Loucy (cell line): ENCODE measurements at regions not wholly inside any gene's neighbourhood (a gene's known extent, or its start where the extent isn't known, plus 50 kb on each side); places are given as distances from the start of the nearest gene placed in this dataset.

Experiments used
- H2AFZ ChIP-seq: fragments of 200-600 bp; sonication (generic); 2 replicates; pipeline ENCODE4 v1.6.0; 2016; ENCODE audit warnings: antibody characterized with exemption, mild to moderate bottlenecking, low read length, moderate library complexity
- H3F3A ChIP-seq: fragments of 200-600 bp; 2 replicates; pipeline ENCODE4 v1.6.0; 2016; ENCODE audit warnings: antibody characterized with exemption, low read depth, mild to moderate bottlenecking
- H3K27me3 ChIP-seq: fragments of 200-600 bp; sonication (generic); 2 replicates; pipeline ENCODE4 v1.6.1; 2014; ENCODE audit warnings: low read length, mild to moderate bottlenecking; ENCODE audit not compliant: insufficient read depth, poor library complexity, severe bottlenecking
- H3K36me3 ChIP-seq: fragments of 200-600 bp; sonication (generic); 2 replicates; pipeline ENCODE4 v1.6.1; 2016; ENCODE audit warnings: low read length; ENCODE audit not compliant: insufficient read depth
- H3K4me1 ChIP-seq: fragments of 200-600 bp; sonication (generic); 2 replicates; pipeline ENCODE4 v1.5.1; 2014; ENCODE audit warnings: low read length, mild to moderate bottlenecking; ENCODE audit not compliant: insufficient read depth, poor library complexity, severe bottlenecking
- H3K4me2 ChIP-seq: fragments of 200-600 bp; sonication (generic); 2 replicates; pipeline ENCODE4 v1.6.0; 2014; ENCODE audit warnings: antibody characterized with exemption, low read length, low read depth, mild to moderate bottlenecking; ENCODE audit not compliant: poor library complexity, severe bottlenecking
- H3K4me3 ChIP-seq: fragments of 200-600 bp; sonication (generic); 2 replicates; pipeline ENCODE4 v1.5.1; 2014; ENCODE audit warnings: low read length, mild to moderate bottlenecking, mixed read lengths; ENCODE audit not compliant: poor library complexity, severe bottlenecking
- H3K79me2 ChIP-seq: fragments of 200-600 bp; sonication (generic); 2 replicates; pipeline ENCODE4 v1.6.1; 2014; ENCODE audit warnings: low read length; ENCODE audit not compliant: insufficient read depth
- H3K9ac ChIP-seq: fragments of 200-600 bp; sonication (generic); 2 replicates; pipeline ENCODE4 v1.6.0; 2014; ENCODE audit warnings: mild to moderate bottlenecking, low read depth, low read length, moderate library complexity; ENCODE audit not compliant: poor library complexity, severe bottlenecking
- H3K9me2 ChIP-seq: fragments of 200-600 bp; sonication (generic); replicated peaks from 2 replicates; pipeline ENCODE4 v1.6.1; 2016; ENCODE audit warnings: low read depth, low read length, mixed read lengths
- H3K9me3 ChIP-seq: fragments of 200-600 bp; sonication (generic); 2 replicates; pipeline ENCODE4 v1.6.1; 2014; ENCODE audit warnings: mild to moderate bottlenecking, antibody characterized with exemption, low read length, low read depth; ENCODE audit not compliant: insufficient read depth
- H4K20me1 ChIP-seq: fragments of 200-600 bp; sonication (generic); 2 replicates; pipeline ENCODE4 v1.6.0; 2014; ENCODE audit warnings: antibody characterized with exemption, low read length, mild to moderate bottlenecking; ENCODE audit not compliant: insufficient read depth, poor library complexity, severe bottlenecking
- EZH2phosphoT487 ChIP-seq: fragments of 200-600 bp; IDR thresholded peaks from 2 replicates; pipeline ENCODE4 v1.6.1; 2018; ENCODE audit warnings: antibody characterized with exemption, mild to moderate bottlenecking, moderate library complexity, borderline replicate concordance
- TF ChIP-seq, protein P1 (sequence below): fragments of 200-600 bp; sonication (generic); conservative IDR thresholded peaks from 2 replicates; pipeline ENCODE4 v1.5.1; 2014; ENCODE audit warnings: mild to moderate bottlenecking, antibody characterized with exemption, low read length

DNA sequence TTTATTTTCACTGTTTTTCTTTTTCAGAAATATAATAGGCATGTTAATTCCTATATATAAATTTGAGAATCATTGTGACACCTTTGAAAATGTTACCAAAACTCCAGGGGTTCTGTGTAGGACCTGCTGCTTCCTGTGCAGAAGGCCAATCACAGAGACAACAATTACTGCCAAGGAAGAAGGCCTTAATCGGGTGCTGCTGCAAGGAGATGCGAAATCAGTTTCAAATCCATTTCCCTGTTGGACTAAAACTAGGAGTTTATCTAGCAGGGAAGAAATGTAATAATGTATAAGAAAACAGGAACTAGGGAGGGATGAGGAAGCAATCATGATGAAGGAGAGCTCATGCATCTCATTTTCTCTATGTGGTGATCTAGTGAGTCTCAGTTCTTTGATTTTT is 209.7 kb upstream of the NUDT12 start:
- Histone ChIP-seq H4K20me1 (no peaks in the 10 kb centered on the region), H3K4me2 (no peak overlapping the region), H3F3A (no peaks in the 10 kb centered on the region), H3K79me2 (no peaks in the 10 kb centered on the region), H2AFZ (no peak overlapping the region), H3K27me3 (no peaks in the 10 kb centered on the region), H3K9me2 (no peaks in the 10 kb centered on the region), H3K4me1 (no peaks in the 10 kb centered on the region), H3K9me3 (no peaks in the 10 kb centered on the region), H3K4me3 (no peak overlapping the region), H3K9ac (no peak overlapping the region), H3K36me3 (no peaks in the 10 kb centered on the region)
- TF ChIP-seq, protein P1, sequence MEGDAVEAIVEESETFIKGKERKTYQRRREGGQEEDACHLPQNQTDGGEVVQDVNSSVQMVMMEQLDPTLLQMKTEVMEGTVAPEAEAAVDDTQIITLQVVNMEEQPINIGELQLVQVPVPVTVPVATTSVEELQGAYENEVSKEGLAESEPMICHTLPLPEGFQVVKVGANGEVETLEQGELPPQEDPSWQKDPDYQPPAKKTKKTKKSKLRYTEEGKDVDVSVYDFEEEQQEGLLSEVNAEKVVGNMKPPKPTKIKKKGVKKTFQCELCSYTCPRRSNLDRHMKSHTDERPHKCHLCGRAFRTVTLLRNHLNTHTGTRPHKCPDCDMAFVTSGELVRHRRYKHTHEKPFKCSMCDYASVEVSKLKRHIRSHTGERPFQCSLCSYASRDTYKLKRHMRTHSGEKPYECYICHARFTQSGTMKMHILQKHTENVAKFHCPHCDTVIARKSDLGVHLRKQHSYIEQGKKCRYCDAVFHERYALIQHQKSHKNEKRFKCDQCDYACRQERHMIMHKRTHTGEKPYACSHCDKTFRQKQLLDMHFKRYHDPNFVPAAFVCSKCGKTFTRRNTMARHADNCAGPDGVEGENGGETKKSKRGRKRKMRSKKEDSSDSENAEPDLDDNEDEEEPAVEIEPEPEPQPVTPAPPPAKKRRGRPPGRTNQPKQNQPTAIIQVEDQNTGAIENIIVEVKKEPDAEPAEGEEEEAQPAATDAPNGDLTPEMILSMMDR = no peak
- TF ChIP-seq EZH2phosphoT487 = no peak

DNA sequence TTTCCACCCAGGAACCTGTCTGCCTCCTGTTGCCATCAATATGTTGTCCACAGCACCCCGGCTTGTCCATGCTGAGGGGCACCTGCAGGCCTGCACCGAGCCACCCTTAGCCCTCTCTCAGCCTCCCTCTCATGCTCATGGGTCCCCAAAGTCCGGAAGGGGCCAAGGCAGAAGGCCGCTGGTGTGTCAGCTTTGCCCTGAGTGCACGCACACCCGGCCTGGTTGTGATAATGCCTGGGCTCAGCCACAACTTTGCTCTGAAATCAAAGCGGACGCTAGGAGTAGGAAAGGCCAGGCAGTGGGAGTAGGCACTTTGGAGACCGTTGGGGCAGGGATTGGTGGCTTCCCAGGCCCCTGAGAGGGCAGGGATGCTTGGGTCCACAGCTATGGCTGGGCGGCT is 201.8 kb upstream of the NUDT12 start:
- H3K9me3 ChIP-seq = no peaks in the 10 kb centered on the region
- H3K4me2 ChIP-seq = no peak overlapping the region
- H3K36me3 ChIP-seq = no peaks in the 10 kb centered on the region
- H3K9me2 ChIP-seq = no peaks in the 10 kb centered on the region
- TF ChIP-seq, protein P1 = no peak
- no peak for TF ChIP-seq EZH2phosphoT487
- no peak overlapping the region for H3K4me3 ChIP-seq
- no peaks in the 10 kb centered on the region for H3K79me2 ChIP-seq
- H3F3A ChIP-seq = no peaks in the 10 kb centered on the region
- no peak overlapping the region for H2AFZ ChIP-seq
- no peaks in the 10 kb centered on the region for H3K27me3 ChIP-seq
- H4K20me1 ChIP-seq = no peaks in the 10 kb centered on the region
- H3K9ac ChIP-seq = no peak overlapping the region
- H3K4me1 ChIP-seq = no peaks in the 10 kb centered on the region

DNA sequence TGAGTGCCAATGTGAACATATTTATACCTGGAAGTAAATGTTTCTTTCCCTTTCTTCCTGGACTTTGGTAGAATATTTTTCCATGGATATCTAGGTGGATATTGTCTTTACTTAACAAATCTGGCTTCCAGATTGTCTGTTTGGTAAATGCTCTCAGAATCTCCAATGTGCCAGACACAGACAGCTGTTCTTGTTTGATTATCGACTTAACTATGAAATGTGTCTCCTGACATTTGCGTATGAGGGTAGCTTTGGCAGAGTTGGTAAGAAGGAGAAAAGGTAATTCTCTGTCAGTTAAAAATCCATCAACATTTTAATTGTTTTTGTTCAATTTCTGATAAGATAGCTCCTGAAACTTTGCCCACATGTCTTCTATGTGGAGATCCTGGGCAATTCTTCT is 196.4 kb upstream of the NUDT12 start:
- no peaks in the 10 kb centered on the region for H4K20me1 ChIP-seq
- H3K79me2 ChIP-seq = no peaks in the 10 kb centered on the region
- no peak overlapping the region for H3K9ac ChIP-seq
- H3F3A ChIP-seq = no peaks in the 10 kb centered on the region
- H2AFZ ChIP-seq = no peak overlapping the region
- no peaks in the 10 kb centered on the region for H3K9me3 ChIP-seq
- H3K4me1 ChIP-seq = no peaks in the 10 kb centered on the region
- H3K36me3 ChIP-seq = no peaks in the 10 kb centered on the region
- H3K4me3 ChIP-seq = no peak overlapping the region
- TF ChIP-seq, protein P1 = no peak
- TF ChIP-seq EZH2phosphoT487 = no peak
- H3K9me2 ChIP-seq = no peaks in the 10 kb centered on the region
- H3K4me2 ChIP-seq = no peak overlapping the region
- no peaks in the 10 kb centered on the region for H3K27me3 ChIP-seq
